Astrocyte (in vitro differentiated cells and primary cell): ENCODE measurements at regions not wholly inside any gene's neighbourhood (a gene's known extent, or its start where the extent isn't known, plus 50 kb on each side); places are given as distances from the start of the nearest gene placed in this dataset.

Source experiments
- CTCF ChIP-seq: IDR thresholded peaks from 2 replicates; pipeline ENCODE4 v1.5.1; 2011; ENCODE audit warnings: low read depth, mild to moderate bottlenecking, inconsistent platforms, low read length, moderate library complexity; ENCODE audit not compliant: insufficient read depth
- EZH2 ChIP-seq: IDR thresholded peaks from 2 replicates; pipeline ENCODE4 v1.6.1; 2012; ENCODE audit warnings: mild to moderate bottlenecking, low read length, inconsistent platforms; ENCODE audit not compliant: insufficient read depth

- no peak for TF ChIP-seq EZH2
- no peak for TF ChIP-seq CTCF
Measured at GRCh38 chr1:25091658-25092057, 140.6 kb downstream of the SYF2 start.
